Common myeloid progenitor, CD34-positive (primary cell): ENCODE measurements at regions not wholly inside any gene's neighbourhood (a gene's known extent, or its start where the extent isn't known, plus 50 kb on each side); places are given as distances from the start of the nearest gene placed in this dataset.

Experiments
- CTCF ChIA-PET: fragments of 350-600 bp; sonication (Branson Sonifier 250); formaldehyde crosslinking; loops from one replicate; lab custom pipeline; 2021; ENCODE audit warnings: antibody characterized with exemption; lab: Charles Lee
- POLR2A ChIA-PET: fragments of 350-600 bp; sonication (Branson Sonifier 250); formaldehyde crosslinking; loops from one replicate; lab custom pipeline; 2021; ENCODE audit warnings: antibody characterized with exemption; lab: Charles Lee
- DNase-seq, 3 donors: peaks; one replicate each; pipeline versions ENCODE4 v3.0.0 to v3.0.0-alpha.2; 2013
- H3K27ac ChIP-seq, 2 experiments: 1 replicate in 1 of 2; 2 replicates in 1 of 2; pipeline ENCODE4 v1.7.0; 2013; ENCODE audit warnings: inconsistent platforms in 2 of 2, low read length in 2 of 2, mild to moderate bottlenecking in 2 of 2, low read depth in 1 of 2, moderate library complexity in 1 of 2; ENCODE audit not compliant: severe bottlenecking in 2 of 2, insufficient read depth in 1 of 2, poor library complexity in 1 of 2
- H3K27me3 ChIP-seq, 5 experiments: replicated peaks in 2 of 5; 1 replicate in 3 of 5; 2 replicates in 2 of 5; pipeline versions ENCODE4 v1.6.1 to v1.7.0; 2013; ENCODE audit warnings: low read length in 4 of 5, mild to moderate bottlenecking in 2 of 5, moderate library complexity in 2 of 5, inconsistent platforms in 1 of 5; ENCODE audit not compliant: insufficient read depth in 5 of 5, control insufficient read depth in 4 of 5
- H3K36me3 ChIP-seq, 4 experiments: 1 replicate in 2 of 4; 2 replicates in 2 of 4; pipeline versions ENCODE4 v1.6.1 to v1.7.0; 2013; ENCODE audit warnings: low read length in 3 of 4, control low read depth in 1 of 4, mild to moderate bottlenecking in 1 of 4; ENCODE audit not compliant: control insufficient read depth in 4 of 4, insufficient read depth in 4 of 4
- H3K4me1 ChIP-seq, 4 experiments: 1 replicate in 3 of 4; 2 replicates in 1 of 4; pipeline versions ENCODE4 v1.6.1 to v1.7.1; 2013; ENCODE audit warnings: low read length in 3 of 4, mild to moderate bottlenecking in 3 of 4, control low read depth in 1 of 4, inconsistent platforms in 1 of 4, moderate library complexity in 1 of 4; ENCODE audit not compliant: control insufficient read depth in 4 of 4, insufficient read depth in 4 of 4; ENCODE audit errors: control extremely low read depth in 1 of 4
- H3K4me3 ChIP-seq, 7 experiments: 1 replicate in 4 of 7; 2 replicates in 3 of 7; pipeline versions ENCODE4 v1.5.1 to v1.7.0; 2013; ENCODE audit warnings: mild to moderate bottlenecking in 7 of 7, low read length in 6 of 7, moderate library complexity in 6 of 7, inconsistent platforms in 2 of 7, low read depth in 2 of 7, control low read depth in 1 of 7; ENCODE audit not compliant: insufficient read depth in 4 of 7, control insufficient read depth in 1 of 7; ENCODE audit errors: extremely low read depth in 1 of 7
- H3K9me3 ChIP-seq, 5 experiments: 1 replicate in 4 of 5; 2 replicates in 1 of 5; pipeline versions ENCODE4 v1.6.1 to v1.7.1; 2013; ENCODE audit warnings: low read length in 4 of 5, mild to moderate bottlenecking in 2 of 5, inconsistent platforms in 1 of 5, low read depth in 1 of 5, moderate library complexity in 1 of 5; ENCODE audit not compliant: control insufficient read depth in 4 of 5, insufficient read depth in 2 of 5; ENCODE audit errors: control extremely low read depth in 1 of 5
- WGBS: methylation state at CpG from one replicate; pipeline ENCODE4 v1.1.5; 2013; ENCODE audit not compliant: insufficient coverage; 5-methylcytosine and 5-hydroxymethylcytosine counted together

GRCh38 chr3:150303768-150304167 lies 104.3 kb upstream of the TSC22D2 start:
- peak in 1 of 3 donors; percentile 13 for DNase-seq
- Histone ChIP-seq H3K27me3 (no peaks in the 10 kb centered on the region), H3K27ac (no peak overlapping the region), H3K36me3 (no peaks in the 10 kb centered on the region), H3K4me3 (no peak overlapping the region), H3K4me1 (peaks cover 0 to 13% (median 8%) of the 10 kb centered on the region in 4 experiments), H3K9me3 (no peaks in the 10 kb centered on the region)
- WGBS, result 100% methylated on average over 1 of the region's 3 CpGs
- POLR2A ChIA-PET, result no interaction called here
- CTCF ChIA-PET, result interaction anchor here (1.2 kb wide), 1 partner anchor 81 kb away, joined by 3 read pairs; no protein-coding TSS in a partner anchor

- CTCF ChIA-PET, result interaction anchor here (1.2 to 1.6 kb wide), 2 partner anchors 9 to 106 kb away, joined by 3 read pairs; partner anchors contain the start of gene TSC22D2
- H3K27me3 ChIP-seq, result no peaks in the 10 kb centered on the region
- peaks cover 0 to 13% (median 8%) of the 10 kb centered on the region in 4 experiments for H3K4me1 ChIP-seq
- no peak overlapping the region for H3K4me3 ChIP-seq
- H3K9me3 ChIP-seq, result no peaks in the 10 kb centered on the region
- no peaks in the 10 kb centered on the region for H3K36me3 ChIP-seq
- DNase-seq, result no peak
- no peak overlapping the region for H3K27ac ChIP-seq
- POLR2A ChIA-PET, result no interaction called here
Measured at GRCh38 chr3:150302246-150302645, 105.9 kb upstream of the TSC22D2 start.

- 46% methylated on average over 4 of the region's 8 CpGs for WGBS
- peak; percentile 61 to 85 (median 81) for DNase-seq
- Histone ChIP-seq H3K4me1 (peaks cover 0 to 13% (median 8%) of the 10 kb centered on the region in 4 experiments), H3K9me3 (no peaks in the 10 kb centered on the region), H3K4me3 (peak overlapping the region in 1 of 7 experiments; percentile 29), H3K27ac (peak overlapping the region in 1 of 2 experiments; percentile 34), H3K27me3 (no peaks in the 10 kb centered on the region), H3K36me3 (no peaks in the 10 kb centered on the region)
- ChIA-PET CTCF (no interaction called here), POLR2A (no interaction called here)
Measured at GRCh38 chr3:150300852-150301517, 107.1 kb upstream of the TSC22D2 start.

GRCh38 chr3:150300388-150300787 lies 107.7 kb upstream of the TSC22D2 start:
- ChIA-PET POLR2A (no interaction called here), CTCF (no interaction called here)
- no peaks in the 10 kb centered on the region for H3K36me3 ChIP-seq
- no peaks in the 10 kb centered on the region for H3K9me3 ChIP-seq
- DNase-seq, result peak in 1 of 3 donors; percentile 36
- H3K27me3 ChIP-seq, result no peaks in the 10 kb centered on the region
- WGBS, result 100% methylated on average over 1 of the region's 2 CpGs
- no peak overlapping the region for H3K4me3 ChIP-seq
- H3K27ac ChIP-seq, result peak overlapping the region in 1 of 2 experiments; percentile 34
- H3K4me1 ChIP-seq, result peaks cover 0 to 13% (median 8%) of the 10 kb centered on the region in 4 experiments

GRCh38 chr3:150299201-150299600 lies 108.9 kb upstream of the TSC22D2 start:
- DNase-seq, result no peak
- H3K4me1 ChIP-seq, result peaks cover 0 to 13% (median 8%) of the 10 kb centered on the region in 4 experiments
- no peaks in the 10 kb centered on the region for H3K9me3 ChIP-seq
- POLR2A ChIA-PET, result interaction anchor here (0.6 kb wide), 2 partner anchors 122 to 234 kb away, joined by 3 read pairs; no protein-coding TSS in a partner anchor
- no peaks in the 10 kb centered on the region for H3K27me3 ChIP-seq
- no peaks in the 10 kb centered on the region for H3K36me3 ChIP-seq
- WGBS, result 100% methylated on average over 1 of the region's 2 CpGs
- CTCF ChIA-PET, result interaction anchor here (1.3 to 4.7 kb wide), 3 partner anchors 12 to 110 kb away, joined by 3 to 25 read pairs (median 15); no protein-coding TSS in a partner anchor
- no peak overlapping the region for H3K4me3 ChIP-seq
- no peak overlapping the region for H3K27ac ChIP-seq

GRCh38 chr3:150296966-150297365 lies 111.1 kb upstream of the TSC22D2 start:
- Histone ChIP-seq H3K27ac (no peak overlapping the region), H3K9me3 (no peaks in the 10 kb centered on the region), H3K4me1 (peaks cover 0 to 13% (median 8%) of the 10 kb centered on the region in 4 experiments), H3K36me3 (no peaks in the 10 kb centered on the region), H3K4me3 (no peak overlapping the region), H3K27me3 (no peaks in the 10 kb centered on the region)
- ChIA-PET CTCF (interaction anchor here (0.8 to 4.7 kb wide), 6 partner anchors 11 to 112 kb away, joined by 3 to 25 read pairs (median 5); partner anchors contain the start of gene TSC22D2), POLR2A (no interaction called here)
- no peak for DNase-seq
- 100% methylated on average over 1 of the region's 3 CpGs for WGBS

GRCh38 chr3:150296123-150296735 lies 111.9 kb upstream of the TSC22D2 start:
- Histone ChIP-seq H3K27ac (no peak overlapping the region), H3K9me3 (no peaks in the 10 kb centered on the region), H3K36me3 (no peaks in the 10 kb centered on the region), H3K4me1 (peaks cover 0 to 8% (median 4%) of the 10 kb centered on the region in 4 experiments), H3K27me3 (no peaks in the 10 kb centered on the region), H3K4me3 (no peak overlapping the region)
- CTCF ChIA-PET, result interaction anchor here (1.1 to 4.7 kb wide), 4 partner anchors 10 to 113 kb away, joined by 4 to 25 read pairs (median 10); no protein-coding TSS in a partner anchor
- POLR2A ChIA-PET, result no interaction called here
- 100% methylated on average over 2 of the region's 5 CpGs for WGBS
- DNase-seq, result no peak
